ENCODE measurements at regions not wholly inside any gene's neighbourhood (a gene's known extent, or its start where the extent isn't known, plus 50 kb on each side); places are given as distances from the start of the nearest gene placed in this dataset.

DNA sequence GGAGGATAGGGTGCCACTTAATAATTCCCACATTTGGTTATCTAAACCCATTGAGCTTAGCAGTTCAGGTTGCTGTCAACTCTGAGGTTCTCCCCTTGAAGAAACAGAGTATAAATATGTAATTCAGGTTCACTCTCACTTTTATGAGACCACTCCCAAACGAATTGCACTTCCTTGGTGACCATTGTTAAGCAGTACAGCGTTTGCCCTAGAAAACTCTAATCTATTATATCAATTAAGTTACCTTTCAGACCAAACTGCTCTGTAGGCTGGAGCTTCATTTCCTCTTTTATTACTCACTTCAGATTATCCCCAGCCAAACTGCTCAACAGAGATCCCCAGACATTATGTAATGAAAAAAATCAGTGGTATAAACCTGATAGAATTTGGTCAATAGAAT lies 1317.0 kb upstream of the ACO1 start (continued):
- no peak for TF ChIP-seq JUN (IDR thresholded peaks at IDR 0.05; ENCODE audit: borderline replicate concordance, low read depth, low read length)
- TF ChIP-seq JUN (CRISPR knock-in tag; IDR thresholded peaks at IDR 0.05; ENCODE audit: borderline replicate concordance), result no peak

DNA sequence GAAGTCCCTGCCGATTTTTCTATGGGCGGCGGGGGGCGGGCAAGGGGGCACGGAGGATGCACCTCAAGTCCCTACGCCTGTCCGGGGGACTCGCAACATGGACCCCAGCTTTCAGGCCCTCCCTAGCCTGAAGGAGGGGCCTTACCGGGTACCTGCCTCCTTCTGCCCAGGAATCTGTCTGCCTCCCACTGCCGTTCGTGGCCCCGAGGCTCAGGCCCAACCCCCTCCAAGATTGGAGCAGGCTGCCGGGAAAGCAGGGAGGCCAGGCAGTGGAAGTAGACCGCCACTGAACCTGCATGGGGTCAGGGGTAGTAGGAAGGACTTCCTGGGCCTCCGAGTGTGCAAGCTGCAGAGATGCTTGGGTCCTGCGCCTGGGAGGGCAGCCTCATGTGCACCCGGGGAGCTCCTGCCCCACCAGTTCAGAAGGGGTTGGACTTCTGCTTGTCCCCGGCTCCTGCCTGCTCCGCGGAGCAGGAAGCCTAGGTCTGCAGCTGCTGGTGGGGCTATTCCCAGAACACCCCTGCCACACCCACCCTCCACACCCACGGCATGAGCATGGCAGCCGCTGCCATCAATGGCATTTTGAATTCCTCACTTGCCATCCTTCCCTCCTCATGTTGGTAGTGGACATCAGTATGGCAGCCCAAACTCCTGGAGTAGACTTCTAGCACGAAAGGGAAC lies 1312.7 kb upstream of the ACO1 start:
- H3K9me3 ChIP-seq (replicated peaks; ENCODE audit: control insufficient read depth, insufficient read depth, low read depth, low read length), result no peaks in the 10 kb centered on the region
- H3K27me3 ChIP-seq (ENCODE audit: control insufficient read depth in 2 of 2, insufficient read depth in 2 of 2, low read length in 2 of 2), result no peaks in the 10 kb centered on the region
- no peaks in the 10 kb centered on the region for H3K79me2 ChIP-seq (ENCODE audit: control insufficient read depth, insufficient read depth, low read length)
- no peak for FAIRE-seq
- no peak overlapping the region for H3K27ac ChIP-seq (ENCODE audit: extremely low read depth, low read depth, low read length)
- no peak for ATAC-seq
- no peaks in the 10 kb centered on the region for H3K9me1 ChIP-seq (ENCODE audit: control insufficient read depth, insufficient read depth, low read length)
- no peak overlapping the region for H3K4me3 ChIP-seq
- no TSS peak for BruUV-seq (replicated peaks)
- no peaks in the 10 kb centered on the region for H3K36me3 ChIP-seq (ENCODE audit: control insufficient read depth, insufficient read depth, low read length)
- CTCF ChIA-PET (ENCODE audit: low intra/inter-chr PET ratio), result no interaction called here
- H3K9ac ChIP-seq (ENCODE audit: insufficient read depth in 1 of 2, low read depth in 2 of 2, low read length in 2 of 2), result no peak overlapping the region
- WGBS (ENCODE audit: insufficient coverage, low coverage, missing lambda C conversion rate), result no CpG with 5 or more reads among the region's 23 CpGs
- intact Hi-C loops (cut with micrococcal nuclease), result no loop called here
- H3K4me2 ChIP-seq (ENCODE audit: insufficient read depth, low read length), result no peak overlapping the region
- in situ Hi-C loops (cut with MboI), result no loop called here
- POLR2A ChIA-PET, result no interaction called here
- no peak overlapping the region for H2AFZ ChIP-seq (ENCODE audit: low read depth, low read length)
- H4K20me1 ChIP-seq (replicated peaks; ENCODE audit: control insufficient read depth, insufficient read depth, low read length), result no peaks in the 10 kb centered on the region
- H3K4me1 ChIP-seq (replicated peaks in 1 of 2; ENCODE audit: control insufficient read depth in 2 of 2, insufficient read depth in 2 of 2, low read length in 2 of 2), result no peaks in the 10 kb centered on the region
- no peak for DNase-seq (ENCODE audit: extremely low read depth in 1 of 4, low spot score in 3 of 4)
- TF ChIP-seq ILF3 (IDR thresholded peaks at IDR 0.05; ENCODE audit: borderline replicate concordance) (no peak), CCAR2 (IDR thresholded peaks at IDR 0.05; ENCODE audit: low read depth, low read length) (no peak), LARP7 (IDR thresholded peaks at IDR 0.05) (no peak)
- TF ChIP-seq, protein P1, sequence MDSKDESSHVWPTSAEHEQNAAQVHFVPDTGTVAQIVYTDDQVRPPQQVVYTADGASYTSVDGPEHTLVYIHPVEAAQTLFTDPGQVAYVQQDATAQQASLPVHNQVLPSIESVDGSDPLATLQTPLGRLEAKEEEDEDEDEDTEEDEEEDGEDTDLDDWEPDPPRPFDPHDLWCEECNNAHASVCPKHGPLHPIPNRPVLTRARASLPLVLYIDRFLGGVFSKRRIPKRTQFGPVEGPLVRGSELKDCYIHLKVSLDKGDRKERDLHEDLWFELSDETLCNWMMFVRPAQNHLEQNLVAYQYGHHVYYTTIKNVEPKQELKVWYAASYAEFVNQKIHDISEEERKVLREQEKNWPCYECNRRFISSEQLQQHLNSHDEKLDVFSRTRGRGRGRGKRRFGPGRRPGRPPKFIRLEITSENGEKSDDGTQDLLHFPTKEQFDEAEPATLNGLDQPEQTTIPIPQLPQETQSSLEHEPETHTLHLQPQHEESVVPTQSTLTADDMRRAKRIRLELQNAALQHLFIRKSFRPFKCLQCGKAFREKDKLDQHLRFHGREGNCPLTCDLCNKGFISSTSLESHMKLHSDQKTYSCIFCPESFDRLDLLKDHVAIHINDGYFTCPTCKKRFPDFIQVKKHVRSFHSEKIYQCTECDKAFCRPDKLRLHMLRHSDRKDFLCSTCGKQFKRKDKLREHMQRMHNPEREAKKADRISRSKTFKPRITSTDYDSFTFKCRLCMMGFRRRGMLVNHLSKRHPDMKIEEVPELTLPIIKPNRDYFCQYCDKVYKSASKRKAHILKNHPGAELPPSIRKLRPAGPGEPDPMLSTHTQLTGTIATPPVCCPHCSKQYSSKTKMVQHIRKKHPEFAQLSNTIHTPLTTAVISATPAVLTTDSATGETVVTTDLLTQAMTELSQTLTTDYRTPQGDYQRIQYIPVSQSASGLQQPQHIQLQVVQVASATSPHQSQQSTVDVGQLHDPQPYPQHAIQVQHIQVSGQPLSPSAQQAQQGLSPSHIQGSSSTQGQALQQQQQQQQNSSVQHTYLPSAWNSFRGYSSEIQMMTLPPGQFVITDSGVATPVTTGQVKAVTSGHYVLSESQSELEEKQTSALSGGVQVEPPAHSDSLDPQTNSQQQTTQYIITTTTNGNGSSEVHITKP (IDR thresholded peaks at IDR 0.05; ENCODE audit: partially characterized antibody), result no peak

Measured in K562 (cell line).